ENCODE measurements at regions not wholly inside any gene's neighbourhood (a gene's known extent, or its start where the extent isn't known, plus 50 kb on each side); places are given as distances from the start of the nearest gene placed in this dataset.

- H2AFZ ChIP-seq (ENCODE audit: low read depth, low read length, poor library complexity, severe bottlenecking): no peak overlapping the region
- no peaks in the 10 kb centered on the region for H3K36me3 ChIP-seq (ENCODE audit: control insufficient read depth in 1 of 2, insufficient read depth in 2 of 2, low read length in 2 of 2)
- no peaks in the 10 kb centered on the region for H3K27me3 ChIP-seq (ENCODE audit: insufficient read depth, low read length)
- no TSS peak for BruUV-seq (replicated peaks)
- no peaks in the 10 kb centered on the region for H3K4me1 ChIP-seq (ENCODE audit: control insufficient read depth in 1 of 2, insufficient read depth in 2 of 2, low read length in 2 of 2)
- no peak overlapping the region for H3K27ac ChIP-seq (ENCODE audit: low read depth, low read length)
- no peaks in the 10 kb centered on the region for H4K20me1 ChIP-seq (ENCODE audit: insufficient read depth)
- H3K9ac ChIP-seq (ENCODE audit: low read length): no peak overlapping the region
- ChIA-PET POLR2A (no interaction called here), CTCF (no interaction called here), RAD21 (ENCODE audit: low non-redundant PET in 1 of 2, low total read pairs in 2 of 2, uncharacterized antibody in 2 of 2, unreplicated experiment in 2 of 2) (no interaction called here)
- intact Hi-C loops (cut with micrococcal nuclease): no loop called here
- no peak for TF ChIP-seq EZH2phosphoT487 (IDR thresholded peaks at IDR 0.05; ENCODE audit: borderline replicate concordance)
- no peak for TF ChIP-seq EGR1 (IDR thresholded peaks at IDR 0.05; ENCODE audit: low read depth)
- TF ChIP-seq EZH2 (IDR thresholded peaks at IDR 0.05): no peak
- TF ChIP-seq YY1 (IDR thresholded peaks at IDR 0.05; ENCODE audit: extremely low read depth, insufficient replicate concordance, low read depth, low read length): no peak
- TF ChIP-seq ZFX (IDR thresholded peaks at IDR 0.05): no peak
- no peak for TF ChIP-seq POLR2A (IDR thresholded peaks at IDR 0.05; ENCODE audit: borderline replicate concordance, extremely low read depth, insufficient read depth, insufficient read length)
- no peak overlapping the region for H3K4me3 ChIP-seq (replicated peaks in 1 of 2; ENCODE audit: low read depth in 1 of 2, low read length in 2 of 2)
- H3K9me2 ChIP-seq (ENCODE audit: insufficient read depth): no peaks in the 10 kb centered on the region
- H3K79me2 ChIP-seq (ENCODE audit: insufficient read depth, low read length): no peaks in the 10 kb centered on the region
- no peak overlapping the region for H3K4me2 ChIP-seq (ENCODE audit: low read length)
- no peaks in the 10 kb centered on the region; a peak in 1 of 4 replicates for H3K9me3 ChIP-seq (ENCODE audit: control insufficient read depth in 1 of 2, insufficient read depth in 1 of 2, low read depth in 1 of 2, low read length in 2 of 2)
- ATAC-seq (no peak), DNase-seq (ENCODE audit: low read depth, low spot score) (no peak)
Measured at GRCh38 chr13:89343165-89343564, 1672.0 kb downstream of the SLITRK5 start.

DNA sequence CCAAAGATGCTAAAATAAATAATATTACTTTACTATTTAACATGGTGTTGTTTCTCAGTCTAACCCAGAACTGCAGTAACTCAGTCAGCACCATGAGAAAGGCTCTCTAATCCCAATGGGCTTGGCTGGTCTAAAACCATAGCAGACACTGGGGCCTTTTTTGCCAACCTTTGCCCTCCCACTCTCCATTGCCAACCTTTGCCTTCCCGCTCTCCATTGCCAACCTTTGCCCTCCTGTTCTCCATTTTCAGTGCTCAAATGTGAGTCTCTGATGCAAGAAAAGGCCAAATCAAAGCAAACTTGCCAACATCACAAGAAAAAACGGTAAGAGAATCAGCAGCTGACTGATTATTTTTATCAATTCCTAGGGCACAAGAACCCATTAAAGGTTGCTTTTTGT is 1681.2 kb downstream of the SLITRK5 start:
- CTCF ChIA-PET: no interaction called here
- DNase-seq (ENCODE audit: low read depth, low spot score) (no peak), ATAC-seq (no peak)
- H3K9me2 ChIP-seq (ENCODE audit: insufficient read depth): no peaks in the 10 kb centered on the region
- intact Hi-C loops (cut with micrococcal nuclease): no loop called here
- H3K4me2 ChIP-seq (ENCODE audit: low read length): no peak overlapping the region
- no peak overlapping the region for H3K27ac ChIP-seq (ENCODE audit: low read depth, low read length)
- no peaks in the 10 kb centered on the region for H4K20me1 ChIP-seq (ENCODE audit: insufficient read depth)
- H3K79me2 ChIP-seq (ENCODE audit: insufficient read depth, low read length): no peaks in the 10 kb centered on the region
- H3K27me3 ChIP-seq (ENCODE audit: insufficient read depth, low read length): no peaks in the 10 kb centered on the region
- BruUV-seq (replicated peaks): no TSS peak
- POLR2A ChIA-PET: no interaction called here
- no peak for TF ChIP-seq SP1 (IDR thresholded peaks at IDR 0.05; ENCODE audit: low read depth)
- no peak for TF ChIP-seq ZBTB33 (IDR thresholded peaks at IDR 0.05; ENCODE audit: extremely low read depth, insufficient replicate concordance, low read length)
- no peak for TF ChIP-seq JUND (IDR thresholded peaks at IDR 0.05)
- no peak for TF ChIP-seq CEBPB (IDR thresholded peaks at IDR 0.05; ENCODE audit: low read depth)
- no peak for TF ChIP-seq RAD21 (IDR thresholded peaks at IDR 0.05; ENCODE audit: low read depth)
- no peak for TF ChIP-seq SRF (IDR thresholded peaks at IDR 0.05; ENCODE audit: low read depth)
- TF ChIP-seq EZH2phosphoT487 (IDR thresholded peaks at IDR 0.05; ENCODE audit: borderline replicate concordance): no peak
- TF ChIP-seq ELF1 (IDR thresholded peaks at IDR 0.05; ENCODE audit: borderline replicate concordance, low read depth): no peak
- TF ChIP-seq POLR2AphosphoS5 (IDR thresholded peaks at IDR 0.05; ENCODE audit: low read depth, low read length): no peak
- TF ChIP-seq CTCF (IDR thresholded peaks at IDR 0.05 in 2 of 3, conservative IDR thresholded peaks at IDR 0.05 in 1 of 3; ENCODE audit: borderline replicate concordance in 1 of 3, insufficient read depth in 1 of 3, low read depth in 2 of 3, low read length in 2 of 3): no peak
- TF ChIP-seq EZH2 (IDR thresholded peaks at IDR 0.05): no peak
- no peak for TF ChIP-seq YY1 (IDR thresholded peaks at IDR 0.05; ENCODE audit: extremely low read depth, insufficient replicate concordance, low read depth, low read length)
- RAD21 ChIA-PET (ENCODE audit: low non-redundant PET in 1 of 2, low total read pairs in 2 of 2, uncharacterized antibody in 2 of 2, unreplicated experiment in 2 of 2): no interaction called here
- H3K36me3 ChIP-seq (ENCODE audit: control insufficient read depth in 1 of 2, insufficient read depth in 2 of 2, low read length in 2 of 2): no peaks in the 10 kb centered on the region
- H3K4me1 ChIP-seq (ENCODE audit: control insufficient read depth in 1 of 2, insufficient read depth in 2 of 2, low read length in 2 of 2): no peaks in the 10 kb centered on the region
- no peaks in the 10 kb centered on the region for H3K9me3 ChIP-seq (ENCODE audit: control insufficient read depth in 1 of 2, insufficient read depth in 1 of 2, low read depth in 1 of 2, low read length in 2 of 2)
- no peak overlapping the region for H2AFZ ChIP-seq (ENCODE audit: low read depth, low read length, poor library complexity, severe bottlenecking)
- no peak overlapping the region for H3K4me3 ChIP-seq (replicated peaks in 1 of 2; ENCODE audit: low read depth in 1 of 2, low read length in 2 of 2)
- no peak overlapping the region for H3K9ac ChIP-seq (ENCODE audit: low read length)

Measured in HCT116 (cell line).